ENCODE measurements at regions not wholly inside any gene's neighbourhood (a gene's known extent, or its start where the extent isn't known, plus 50 kb on each side); places are given as distances from the start of the nearest gene placed in this dataset.

DNA sequence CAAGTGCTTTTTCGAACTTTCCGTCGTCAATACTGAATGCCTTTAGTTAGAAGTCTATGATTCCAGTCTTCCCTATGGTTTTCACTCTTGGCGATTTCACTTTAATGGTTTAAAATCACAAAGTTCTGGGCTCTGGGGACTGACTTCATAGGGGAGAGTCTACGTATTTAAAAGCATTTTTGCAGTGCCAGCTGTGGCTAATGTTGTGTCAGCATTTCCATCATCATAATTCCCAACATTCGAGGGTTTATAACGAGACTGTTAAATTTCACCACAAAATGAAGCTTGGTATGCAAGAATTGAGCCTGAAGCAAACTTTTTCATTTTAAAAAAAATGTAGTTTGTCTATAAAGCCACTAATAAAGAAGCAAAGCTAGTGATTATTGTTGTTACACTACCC lies 242.7 kb downstream of the SOX4 start:
- no peak overlapping the region for H3K27ac ChIP-seq
- TF ChIP-seq, protein P1, sequence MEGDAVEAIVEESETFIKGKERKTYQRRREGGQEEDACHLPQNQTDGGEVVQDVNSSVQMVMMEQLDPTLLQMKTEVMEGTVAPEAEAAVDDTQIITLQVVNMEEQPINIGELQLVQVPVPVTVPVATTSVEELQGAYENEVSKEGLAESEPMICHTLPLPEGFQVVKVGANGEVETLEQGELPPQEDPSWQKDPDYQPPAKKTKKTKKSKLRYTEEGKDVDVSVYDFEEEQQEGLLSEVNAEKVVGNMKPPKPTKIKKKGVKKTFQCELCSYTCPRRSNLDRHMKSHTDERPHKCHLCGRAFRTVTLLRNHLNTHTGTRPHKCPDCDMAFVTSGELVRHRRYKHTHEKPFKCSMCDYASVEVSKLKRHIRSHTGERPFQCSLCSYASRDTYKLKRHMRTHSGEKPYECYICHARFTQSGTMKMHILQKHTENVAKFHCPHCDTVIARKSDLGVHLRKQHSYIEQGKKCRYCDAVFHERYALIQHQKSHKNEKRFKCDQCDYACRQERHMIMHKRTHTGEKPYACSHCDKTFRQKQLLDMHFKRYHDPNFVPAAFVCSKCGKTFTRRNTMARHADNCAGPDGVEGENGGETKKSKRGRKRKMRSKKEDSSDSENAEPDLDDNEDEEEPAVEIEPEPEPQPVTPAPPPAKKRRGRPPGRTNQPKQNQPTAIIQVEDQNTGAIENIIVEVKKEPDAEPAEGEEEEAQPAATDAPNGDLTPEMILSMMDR (IDR thresholded peaks at IDR 0.05), result no peak
- no peak overlapping the region for H3K4me2 ChIP-seq (ENCODE audit: low read length)
- no peak overlapping the region for H3K9ac ChIP-seq
- no peaks in the 10 kb centered on the region for H3K79me2 ChIP-seq
- no peaks in the 10 kb centered on the region for H3K36me3 ChIP-seq (ENCODE audit: control insufficient read depth, insufficient read depth, low read length)
- H3K4me3 ChIP-seq (ENCODE audit: low read depth, low read length), result no peak overlapping the region
- no peaks in the 10 kb centered on the region for H3K27me3 ChIP-seq (ENCODE audit: control insufficient read depth, insufficient read depth, low read length)
- no peaks in the 10 kb centered on the region for H3K9me3 ChIP-seq (ENCODE audit: control insufficient read depth, low read length)
- no peaks in the 10 kb centered on the region for H3K4me1 ChIP-seq
- no peak overlapping the region for H2AFZ ChIP-seq

DNA sequence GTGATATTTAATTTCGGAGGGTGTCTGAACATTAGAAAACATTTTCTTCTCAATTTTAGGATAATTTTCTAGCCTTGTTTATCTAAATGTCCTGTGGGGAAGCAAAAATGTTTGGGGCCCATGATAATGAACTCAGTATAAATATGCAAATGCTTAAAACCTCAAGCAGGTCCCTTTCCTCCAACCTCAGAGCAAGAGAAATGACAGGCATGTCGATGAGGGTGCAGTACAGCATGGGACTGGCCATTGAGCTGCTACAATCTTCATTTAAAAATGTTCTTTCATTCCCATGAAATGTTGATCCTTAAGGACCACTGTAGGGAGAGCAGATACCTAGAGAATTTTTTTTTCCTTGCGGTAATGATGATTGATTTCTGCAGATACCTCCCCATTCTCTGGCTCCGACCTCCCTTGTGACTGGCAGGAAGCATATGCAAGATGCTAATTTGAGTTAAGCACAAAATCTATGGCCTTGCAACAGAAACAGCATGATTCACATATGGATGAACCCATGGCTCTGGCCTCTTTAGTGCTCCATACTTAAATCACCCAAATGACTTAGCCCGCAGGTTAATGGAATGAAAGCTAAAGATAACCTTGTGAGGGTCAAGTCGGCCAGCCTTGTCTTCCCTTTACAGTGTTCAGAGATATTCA lies 243.3 kb downstream of the SOX4 start:
- Histone ChIP-seq H3K36me3 (ENCODE audit: control insufficient read depth, insufficient read depth, low read length) (no peaks in the 10 kb centered on the region), H3K79me2 (no peaks in the 10 kb centered on the region), H3K27me3 (ENCODE audit: control insufficient read depth, insufficient read depth, low read length) (no peaks in the 10 kb centered on the region), H3K4me2 (ENCODE audit: low read length) (no peak overlapping the region), H3K4me1 (no peaks in the 10 kb centered on the region), H3K9ac (no peak overlapping the region), H2AFZ (no peak overlapping the region), H3K9me3 (ENCODE audit: control insufficient read depth, low read length) (no peaks in the 10 kb centered on the region), H3K4me3 (ENCODE audit: low read depth, low read length) (no peak overlapping the region), H3K27ac (no peak overlapping the region)
- TF ChIP-seq, protein P1 (IDR thresholded peaks at IDR 0.05), result no peak

DNA sequence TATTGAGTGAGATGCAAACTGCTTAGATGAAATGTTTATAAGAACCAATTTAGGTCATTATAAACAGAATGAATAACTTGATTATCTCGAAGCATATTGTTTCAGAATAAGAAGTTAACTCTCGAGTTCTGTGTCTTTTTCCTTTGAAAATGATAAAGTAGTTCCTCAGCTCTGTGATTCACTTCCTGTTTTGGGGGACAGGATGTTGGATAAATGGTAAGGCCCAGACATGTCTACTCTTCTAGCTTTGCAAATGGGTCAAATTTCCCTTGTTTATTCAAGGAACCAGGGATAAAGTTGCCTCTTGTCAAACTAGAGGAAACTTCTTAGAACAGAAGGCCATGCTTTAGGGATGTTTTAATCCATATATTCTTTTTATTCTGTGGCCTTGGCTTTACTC lies 246.9 kb downstream of the SOX4 start:
- Histone ChIP-seq H3K27ac (no peak overlapping the region), H3K9me3 (ENCODE audit: control insufficient read depth, low read length) (no peaks in the 10 kb centered on the region), H3K27me3 (ENCODE audit: control insufficient read depth, insufficient read depth, low read length) (no peaks in the 10 kb centered on the region), H3K79me2 (no peaks in the 10 kb centered on the region), H3K36me3 (ENCODE audit: control insufficient read depth, insufficient read depth, low read length) (no peaks in the 10 kb centered on the region), H3K4me2 (ENCODE audit: low read length) (no peak overlapping the region), H3K4me1 (peaks cover 6% of the 10 kb centered on the region), H2AFZ (no peak overlapping the region), H3K9ac (no peak overlapping the region), H3K4me3 (ENCODE audit: low read depth, low read length) (no peak overlapping the region)
- TF ChIP-seq, protein P1 (IDR thresholded peaks at IDR 0.05), result no peak

DNA sequence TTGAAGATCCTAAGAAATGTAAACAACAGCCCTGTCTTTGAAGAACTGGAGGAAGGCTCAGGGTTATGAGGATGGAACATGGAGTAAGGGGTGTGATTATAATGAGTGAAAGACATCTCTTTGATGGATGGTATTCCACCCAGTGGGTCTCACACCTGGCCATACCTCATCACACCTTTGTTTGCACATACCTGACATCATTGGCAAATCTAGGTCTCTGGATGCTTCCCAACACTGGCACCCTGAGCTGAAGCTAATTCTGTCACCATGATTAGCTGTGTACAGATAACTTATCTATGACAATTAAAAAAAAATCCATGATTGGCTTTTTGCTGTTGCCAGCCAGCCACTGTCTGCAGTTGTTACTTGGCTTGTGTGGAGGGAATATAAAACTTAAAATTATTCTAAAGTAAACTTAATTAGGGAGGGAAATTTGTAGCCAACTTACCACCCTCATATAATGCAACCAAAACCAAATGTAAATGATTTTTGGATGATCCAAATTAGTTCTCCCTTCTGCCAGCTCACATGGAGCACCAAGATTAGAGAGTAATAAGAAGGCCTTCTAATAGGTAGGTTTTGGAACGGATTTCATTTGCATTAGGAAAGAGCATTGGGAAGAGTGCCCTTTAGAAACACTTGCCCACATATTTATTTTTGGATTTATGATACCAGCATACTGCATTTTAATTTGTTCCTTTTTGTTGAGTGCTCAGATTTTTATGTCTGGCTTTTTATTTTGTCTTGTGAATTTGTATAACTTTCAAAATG lies 249.5 kb downstream of the SOX4 start:
- H3K4me3 ChIP-seq (ENCODE audit: low read depth, low read length), result no peak overlapping the region
- no peaks in the 10 kb centered on the region for H3K9me3 ChIP-seq (ENCODE audit: control insufficient read depth, low read length)
- no peaks in the 10 kb centered on the region for H3K27me3 ChIP-seq (ENCODE audit: control insufficient read depth, insufficient read depth, low read length)
- TF ChIP-seq, protein P1 (IDR thresholded peaks at IDR 0.05), result no peak
- peaks cover 23% of the 10 kb centered on the region for H3K4me1 ChIP-seq
- H2AFZ ChIP-seq, result no peak overlapping the region
- H3K36me3 ChIP-seq (ENCODE audit: control insufficient read depth, insufficient read depth, low read length), result no peaks in the 10 kb centered on the region
- no peaks in the 10 kb centered on the region for H3K79me2 ChIP-seq
- no peak overlapping the region for H3K4me2 ChIP-seq (ENCODE audit: low read length)
- no peak overlapping the region for H3K9ac ChIP-seq
- H3K27ac ChIP-seq, result no peak overlapping the region
